ENCODE measurements at regions not wholly inside any gene's neighbourhood (a gene's known extent, or its start where the extent isn't known, plus 50 kb on each side); places are given as distances from the start of the nearest gene placed in this dataset.
A peak's percentile ranks its signal among the peaks of the same experiment; 100 is the strongest.

DNA sequence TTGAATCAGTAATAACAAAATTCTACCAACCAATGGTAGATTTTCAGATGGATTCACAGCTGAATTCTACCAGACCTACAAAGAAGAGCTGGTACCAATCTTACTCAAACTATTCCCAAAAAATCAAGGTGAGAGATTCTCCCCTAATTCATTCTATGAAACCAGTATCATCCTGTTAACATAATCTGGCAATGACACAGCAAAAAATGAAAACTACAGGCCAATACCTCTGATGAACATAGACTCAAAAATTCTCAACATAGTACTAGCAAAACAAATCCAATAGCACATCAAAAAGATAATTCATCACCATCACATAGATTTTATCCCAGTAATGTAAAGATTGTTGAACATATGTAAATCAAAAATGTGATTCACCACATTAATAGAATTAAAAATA, 234.4 kb upstream of the KIF2B start:
- Histone ChIP-seq H3K27ac (ENCODE audit: low read depth in 2 of 2, low read length in 2 of 2) (no peak overlapping the region), H3K9me3 (ENCODE audit: control insufficient read depth in 2 of 3, insufficient read depth in 1 of 3, low read length in 3 of 3) (no peaks in the 10 kb centered on the region), H3K9ac (ENCODE audit: low read length in 3 of 3) (no peak overlapping the region), H3K36me3 (ENCODE audit: control insufficient read depth in 2 of 3, insufficient read depth in 3 of 3, low read length in 3 of 3) (no peaks in the 10 kb centered on the region), H3K4me3 (ENCODE audit: low read length in 3 of 3) (no peak overlapping the region), H3K4me1 (ENCODE audit: control insufficient read depth in 2 of 3, insufficient read depth in 2 of 3, low read depth in 1 of 3, low read length in 3 of 3) (no peaks in the 10 kb centered on the region), H3K27me3 (ENCODE audit: control insufficient read depth, insufficient read depth, low read length) (no peaks in the 10 kb centered on the region)
- no peak for DNase-seq
- TF ChIP-seq, protein P1, sequence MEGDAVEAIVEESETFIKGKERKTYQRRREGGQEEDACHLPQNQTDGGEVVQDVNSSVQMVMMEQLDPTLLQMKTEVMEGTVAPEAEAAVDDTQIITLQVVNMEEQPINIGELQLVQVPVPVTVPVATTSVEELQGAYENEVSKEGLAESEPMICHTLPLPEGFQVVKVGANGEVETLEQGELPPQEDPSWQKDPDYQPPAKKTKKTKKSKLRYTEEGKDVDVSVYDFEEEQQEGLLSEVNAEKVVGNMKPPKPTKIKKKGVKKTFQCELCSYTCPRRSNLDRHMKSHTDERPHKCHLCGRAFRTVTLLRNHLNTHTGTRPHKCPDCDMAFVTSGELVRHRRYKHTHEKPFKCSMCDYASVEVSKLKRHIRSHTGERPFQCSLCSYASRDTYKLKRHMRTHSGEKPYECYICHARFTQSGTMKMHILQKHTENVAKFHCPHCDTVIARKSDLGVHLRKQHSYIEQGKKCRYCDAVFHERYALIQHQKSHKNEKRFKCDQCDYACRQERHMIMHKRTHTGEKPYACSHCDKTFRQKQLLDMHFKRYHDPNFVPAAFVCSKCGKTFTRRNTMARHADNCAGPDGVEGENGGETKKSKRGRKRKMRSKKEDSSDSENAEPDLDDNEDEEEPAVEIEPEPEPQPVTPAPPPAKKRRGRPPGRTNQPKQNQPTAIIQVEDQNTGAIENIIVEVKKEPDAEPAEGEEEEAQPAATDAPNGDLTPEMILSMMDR (IDR thresholded peaks at IDR 0.05; ENCODE audit: borderline replicate concordance, extremely low read depth, insufficient read depth) = no peak
- FAIRE-seq = no peak
- intact Hi-C loops (cut with DNase I) = no loop called here

DNA sequence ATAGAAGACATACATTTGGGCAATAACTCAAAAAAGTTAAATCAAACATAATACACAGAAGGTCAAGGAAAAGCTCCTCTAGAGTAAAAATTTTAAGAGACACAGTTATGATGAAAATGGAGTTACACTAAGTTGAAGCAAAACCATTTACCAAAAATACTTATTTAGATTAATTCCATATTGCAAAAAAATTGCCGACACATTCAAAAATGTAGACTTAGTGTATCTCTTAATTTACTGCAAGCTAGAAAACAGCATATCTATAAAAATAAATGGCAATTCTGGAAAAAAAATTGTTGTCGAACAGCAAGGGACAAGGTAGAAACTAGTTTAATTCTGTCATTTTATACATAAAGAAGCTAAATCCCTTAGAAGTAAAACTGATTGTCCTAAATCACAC, 248.7 kb upstream of the KIF2B start:
- Histone ChIP-seq H3K4me3 (ENCODE audit: low read length in 3 of 3) (no peak overlapping the region), H3K36me3 (ENCODE audit: control insufficient read depth in 2 of 3, insufficient read depth in 3 of 3, low read length in 3 of 3) (no peaks in the 10 kb centered on the region), H3K27ac (ENCODE audit: low read depth in 2 of 2, low read length in 2 of 2) (no peak overlapping the region), H3K4me1 (ENCODE audit: control insufficient read depth in 2 of 3, insufficient read depth in 2 of 3, low read depth in 1 of 3, low read length in 3 of 3) (no peaks in the 10 kb centered on the region), H3K9ac (ENCODE audit: low read length in 3 of 3) (no peak overlapping the region), H3K27me3 (ENCODE audit: control insufficient read depth, insufficient read depth, low read length) (no peaks in the 10 kb centered on the region), H3K9me3 (ENCODE audit: control insufficient read depth in 2 of 3, insufficient read depth in 1 of 3, low read length in 3 of 3) (no peaks in the 10 kb centered on the region)
- intact Hi-C loops (cut with DNase I) = no loop called here
- DNase-seq (no peak), FAIRE-seq (no peak)
- TF ChIP-seq, protein P1 (IDR thresholded peaks at IDR 0.05; ENCODE audit: borderline replicate concordance, extremely low read depth, insufficient read depth) = no peak

DNA sequence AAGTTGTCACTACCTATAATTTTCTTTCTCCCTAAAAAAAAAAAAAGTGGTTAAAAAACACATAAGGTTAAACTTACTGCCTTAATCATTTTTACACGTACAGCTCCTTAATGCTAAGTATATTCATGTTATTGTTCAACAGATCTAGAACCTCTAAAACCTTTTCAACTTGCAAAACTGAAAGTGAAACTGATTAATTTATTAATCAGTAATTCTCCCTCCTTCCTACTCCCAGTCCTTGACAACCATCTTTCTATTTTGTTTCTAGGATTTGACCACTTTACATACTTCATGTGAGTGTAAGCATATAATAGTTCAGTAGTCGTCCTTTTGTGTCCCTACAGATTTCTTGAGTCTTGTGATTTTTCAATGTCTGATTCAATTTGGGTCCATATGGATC, 251.4 kb upstream of the KIF2B start:
- Histone ChIP-seq H3K36me3 (ENCODE audit: control insufficient read depth in 2 of 3, insufficient read depth in 3 of 3, low read length in 3 of 3) (no peaks in the 10 kb centered on the region), H3K9me3 (ENCODE audit: control insufficient read depth in 2 of 3, insufficient read depth in 1 of 3, low read length in 3 of 3) (no peaks in the 10 kb centered on the region), H3K9ac (ENCODE audit: low read length in 3 of 3) (no peak overlapping the region), H3K4me1 (ENCODE audit: control insufficient read depth in 2 of 3, insufficient read depth in 2 of 3, low read depth in 1 of 3, low read length in 3 of 3) (no peaks in the 10 kb centered on the region), H3K4me3 (ENCODE audit: low read length in 3 of 3) (peak overlapping the region in 2 of 3 donors; percentile 7 to 19), H3K27ac (ENCODE audit: low read depth in 2 of 2, low read length in 2 of 2) (no peak overlapping the region), H3K27me3 (ENCODE audit: control insufficient read depth, insufficient read depth, low read length) (no peaks in the 10 kb centered on the region)
- no peak for DNase-seq
- intact Hi-C loops (cut with DNase I) = no loop called here
- FAIRE-seq = no peak
- TF ChIP-seq, protein P1 (IDR thresholded peaks at IDR 0.05; ENCODE audit: borderline replicate concordance, extremely low read depth, insufficient read depth) = no peak

- H3K9ac ChIP-seq (ENCODE audit: low read length in 3 of 3) = no peak overlapping the region
- H3K4me1 ChIP-seq (ENCODE audit: control insufficient read depth in 2 of 3, insufficient read depth in 2 of 3, low read depth in 1 of 3, low read length in 3 of 3) = no peaks in the 10 kb centered on the region
- no peaks in the 10 kb centered on the region for H3K27me3 ChIP-seq (ENCODE audit: control insufficient read depth, insufficient read depth, low read length)
- H3K9me3 ChIP-seq (ENCODE audit: control insufficient read depth in 2 of 3, insufficient read depth in 1 of 3, low read length in 3 of 3) = no peaks in the 10 kb centered on the region
- no peak for DNase-seq
- TF ChIP-seq, protein P1 (IDR thresholded peaks at IDR 0.05; ENCODE audit: borderline replicate concordance, extremely low read depth, insufficient read depth) = no peak
- H3K27ac ChIP-seq (ENCODE audit: low read depth in 2 of 2, low read length in 2 of 2) = no peak overlapping the region
- H3K4me3 ChIP-seq (ENCODE audit: low read length in 3 of 3) = peak overlapping the region in 2 of 3 donors; percentile 6 to 19
- intact Hi-C loops (cut with DNase I) = no loop called here
- no peaks in the 10 kb centered on the region for H3K36me3 ChIP-seq (ENCODE audit: control insufficient read depth in 2 of 3, insufficient read depth in 3 of 3, low read length in 3 of 3)
- no peak for FAIRE-seq
Measured at GRCh38 chr17:53570731-53571130, 252.0 kb upstream of the KIF2B start.

Data from kidney (tissue), 13 donors.